ENCODE measurements at regions not wholly inside any gene's neighbourhood (a gene's known extent, or its start where the extent isn't known, plus 50 kb on each side); places are given as distances from the start of the nearest gene placed in this dataset.

DNA sequence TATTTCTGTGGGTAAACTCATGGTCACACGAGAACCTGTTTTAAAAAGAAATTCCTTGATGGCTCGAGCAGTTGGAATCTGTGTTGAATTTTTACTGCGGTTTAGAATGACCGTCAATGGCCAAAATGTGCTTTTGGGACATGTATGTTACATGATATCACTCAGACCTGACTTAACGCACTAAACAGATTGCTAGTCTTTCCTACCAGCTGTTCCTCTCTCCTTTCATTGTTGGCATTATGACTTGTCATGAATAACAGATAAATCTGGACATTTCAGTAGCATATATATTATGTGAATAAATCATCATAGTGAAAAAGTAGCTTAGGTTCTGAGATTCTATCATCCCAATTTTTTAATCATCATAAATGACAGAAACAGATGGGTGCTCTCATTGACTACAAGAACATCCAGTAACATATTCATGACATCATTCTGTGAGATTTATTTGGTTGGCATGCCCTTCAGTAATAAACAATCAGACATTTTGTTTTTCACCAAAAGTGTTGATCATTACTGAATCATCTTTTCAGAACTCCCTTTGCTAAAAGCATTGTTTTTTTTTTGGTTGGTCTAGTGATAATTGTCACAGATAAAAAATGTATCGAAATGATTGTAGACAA lies 57.9 kb upstream of the NAV3 start:
- TF ChIP-seq, protein P1, sequence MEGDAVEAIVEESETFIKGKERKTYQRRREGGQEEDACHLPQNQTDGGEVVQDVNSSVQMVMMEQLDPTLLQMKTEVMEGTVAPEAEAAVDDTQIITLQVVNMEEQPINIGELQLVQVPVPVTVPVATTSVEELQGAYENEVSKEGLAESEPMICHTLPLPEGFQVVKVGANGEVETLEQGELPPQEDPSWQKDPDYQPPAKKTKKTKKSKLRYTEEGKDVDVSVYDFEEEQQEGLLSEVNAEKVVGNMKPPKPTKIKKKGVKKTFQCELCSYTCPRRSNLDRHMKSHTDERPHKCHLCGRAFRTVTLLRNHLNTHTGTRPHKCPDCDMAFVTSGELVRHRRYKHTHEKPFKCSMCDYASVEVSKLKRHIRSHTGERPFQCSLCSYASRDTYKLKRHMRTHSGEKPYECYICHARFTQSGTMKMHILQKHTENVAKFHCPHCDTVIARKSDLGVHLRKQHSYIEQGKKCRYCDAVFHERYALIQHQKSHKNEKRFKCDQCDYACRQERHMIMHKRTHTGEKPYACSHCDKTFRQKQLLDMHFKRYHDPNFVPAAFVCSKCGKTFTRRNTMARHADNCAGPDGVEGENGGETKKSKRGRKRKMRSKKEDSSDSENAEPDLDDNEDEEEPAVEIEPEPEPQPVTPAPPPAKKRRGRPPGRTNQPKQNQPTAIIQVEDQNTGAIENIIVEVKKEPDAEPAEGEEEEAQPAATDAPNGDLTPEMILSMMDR (IDR thresholded peaks at IDR 0.05) = no peak
- TF ChIP-seq POLR2A (IDR thresholded peaks at IDR 0.05) = no peak

Data from adrenal gland (tissue), 5 donors.